HG03103 (cell line): ENCODE measurements at regions not wholly inside any gene's neighbourhood (a gene's known extent, or its start where the extent isn't known, plus 50 kb on each side); places are given as distances from the start of the nearest gene placed in this dataset.
"Not testable (repeated sequence)": the region's sequence is repeated elsewhere in the genome, so short reads cannot be mapped to it uniquely, and the experiment has no call there.

Experiments used
- ATAC-seq: cut with Tn5 transposase; IDR thresholded peaks from one replicate; pipeline ENCODE4 v1.9.1; 2021; ENCODE audit warnings: low read depth; ENCODE audit not compliant: unreplicated experiment

- no peak for ATAC-seq
Measured at GRCh38 chr1:178020968-178021640, 51.2 kb upstream of the SEC16B start.

- ATAC-seq, result no peak
Measured at GRCh38 chr1:178021950-178022349, 52.1 kb upstream of the SEC16B start.

- ATAC-seq, result no peak
Measured at GRCh38 chr1:178023181-178023618, 53.3 kb upstream of the SEC16B start.

- ATAC-seq, result no peak
Measured at GRCh38 chr1:178024504-178024903, 54.6 kb upstream of the SEC16B start.

- no peak for ATAC-seq
Measured at GRCh38 chr1:178025613-178026356, 55.9 kb upstream of the SEC16B start.

GRCh38 chr1:178028841-178029481, 59.1 kb upstream of the SEC16B start:
- no peak for ATAC-seq

- no peak for ATAC-seq
Measured at GRCh38 chr1:178030467-178030866, 60.6 kb upstream of the SEC16B start.

GRCh38 chr1:178031856-178032320, 62.0 kb upstream of the RASAL2 start:
- ATAC-seq, result peak; percentile 98

- ATAC-seq, result no peak
Measured at GRCh38 chr1:178033019-178033418, 60.9 kb upstream of the RASAL2 start.

- no peak for ATAC-seq
Measured at GRCh38 chr1:178034676-178035075, 59.2 kb upstream of the RASAL2 start.

GRCh38 chr1:178036090-178036489, 57.8 kb upstream of the RASAL2 start:
- ATAC-seq, result no peak

GRCh38 chr1:178037510-178038253, 56.2 kb upstream of the RASAL2 start:
- no peak for ATAC-seq

GRCh38 chr1:178038372-178038771, 55.5 kb upstream of the RASAL2 start:
- no peak for ATAC-seq

- no peak for ATAC-seq
Measured at GRCh38 chr1:178039891-178040290, 54.0 kb upstream of the RASAL2 start.

GRCh38 chr1:178043940-178044339, 50.0 kb upstream of the RASAL2 start:
- not testable (repeated sequence) for ATAC-seq
